GM21381 (cell line): ENCODE measurements at regions not wholly inside any gene's neighbourhood (a gene's known extent, or its start where the extent isn't known, plus 50 kb on each side); places are given as distances from the start of the nearest gene placed in this dataset.
"Not testable (repeated sequence)": the region's sequence is repeated elsewhere in the genome, so short reads cannot be mapped to it uniquely, and the experiment has no call there.

Experiments
- ATAC-seq: cut with Tn5 transposase; IDR thresholded peaks from one replicate; pipeline ENCODE4 v1.9.1; 2021; ENCODE audit warnings: mild to moderate bottlenecking, moderate library complexity; ENCODE audit not compliant: unreplicated experiment

DNA sequence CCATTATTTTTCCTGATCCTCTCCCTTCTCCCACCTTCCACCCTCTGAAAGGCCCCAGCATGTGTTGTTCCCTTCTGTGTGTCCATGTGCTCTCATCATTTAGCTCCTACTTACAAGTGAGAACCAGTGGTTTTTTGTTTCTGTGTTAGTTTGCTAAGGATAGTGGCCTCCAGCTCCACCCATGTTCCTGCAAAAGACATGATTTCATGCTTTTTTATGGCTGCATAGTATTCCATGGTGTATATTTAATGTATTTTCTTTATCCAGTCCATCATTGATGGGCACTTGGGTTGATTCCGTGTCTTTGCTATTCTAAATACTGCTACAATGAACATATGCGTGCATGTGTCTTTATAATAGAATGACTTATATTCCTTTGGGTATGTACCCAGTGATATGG is 89.4 kb upstream of the C1orf174 start:
- no peak for ATAC-seq

DNA sequence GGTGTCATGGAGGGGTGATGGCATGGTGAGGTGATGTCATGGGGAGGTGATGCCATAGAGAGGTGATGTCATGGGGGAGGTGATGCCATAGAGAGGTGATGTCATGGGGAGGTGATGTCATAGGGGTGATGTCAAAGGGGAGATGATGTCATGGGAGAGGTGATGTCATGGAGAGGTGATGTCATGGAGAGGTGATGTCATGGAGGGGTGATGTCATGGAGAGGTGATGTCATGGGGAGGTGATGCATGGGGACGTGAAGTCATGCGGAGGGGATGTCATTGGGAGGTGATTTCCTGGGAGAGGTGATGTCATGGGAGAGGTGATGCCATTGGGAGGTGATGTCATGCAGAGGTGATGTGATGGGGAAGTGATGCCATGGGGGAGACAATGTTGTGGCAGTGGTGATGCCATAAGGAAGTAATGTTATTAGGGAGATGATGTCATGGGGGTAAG is 92.1 kb upstream of the C1orf174 start:
- no peak for ATAC-seq

DNA sequence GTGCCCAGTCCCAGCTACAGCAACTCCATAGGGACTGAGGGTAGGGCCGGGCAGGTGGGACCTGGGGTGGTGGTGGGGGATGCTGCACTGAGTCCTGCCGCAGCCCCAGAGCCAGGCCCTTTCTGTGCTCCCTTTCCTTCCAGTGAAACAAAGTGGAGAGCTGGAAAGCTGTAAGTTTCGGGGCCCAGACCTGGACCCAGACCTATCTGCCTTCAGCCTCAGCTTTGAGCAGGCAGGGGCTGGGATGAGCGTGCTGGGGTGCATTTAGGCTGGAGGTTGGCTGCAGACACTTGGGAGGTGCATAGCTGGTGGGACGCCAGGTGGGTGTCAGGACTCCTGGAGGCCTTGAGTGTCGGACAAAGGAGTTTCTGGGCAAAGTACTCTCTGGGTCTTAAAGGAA is 92.7 kb upstream of the C1orf174 start:
- ATAC-seq, result no peak

DNA sequence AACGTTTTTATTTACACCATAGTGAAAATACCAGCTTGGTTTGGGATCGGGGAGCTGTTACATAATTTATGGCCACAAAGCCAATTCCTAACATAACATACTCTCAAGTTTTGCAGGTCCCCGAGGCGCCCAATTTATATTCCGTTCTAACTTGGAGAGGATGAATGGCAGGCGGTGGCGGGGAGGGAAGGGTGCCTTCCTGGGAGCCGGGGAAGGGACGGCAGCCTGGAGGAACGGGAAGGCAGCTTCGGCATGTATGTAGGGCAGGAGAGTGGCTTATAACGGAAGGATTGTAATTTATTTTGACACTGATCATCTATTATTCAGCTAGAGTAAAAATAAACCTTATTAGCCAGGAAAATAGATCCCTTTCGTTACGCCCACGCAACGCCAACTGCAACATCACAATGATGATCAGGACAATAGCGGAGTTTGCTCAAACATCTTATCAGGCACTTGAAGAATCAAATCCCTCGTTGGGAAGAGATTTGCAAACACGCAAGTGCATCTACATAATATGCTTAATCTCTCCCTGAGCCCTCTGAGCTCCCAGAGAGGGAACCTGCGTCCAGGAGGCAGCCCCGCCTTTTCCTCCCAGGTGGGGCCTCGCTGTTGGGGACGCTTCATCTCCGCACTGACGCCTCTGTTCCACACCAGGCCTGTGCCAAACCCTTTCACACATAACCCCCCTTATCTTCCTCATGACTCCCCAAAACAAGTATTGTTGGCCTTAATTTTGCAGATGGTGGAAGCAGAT is 93.7 kb upstream of the C1orf174 start:
- no peak for ATAC-seq

DNA sequence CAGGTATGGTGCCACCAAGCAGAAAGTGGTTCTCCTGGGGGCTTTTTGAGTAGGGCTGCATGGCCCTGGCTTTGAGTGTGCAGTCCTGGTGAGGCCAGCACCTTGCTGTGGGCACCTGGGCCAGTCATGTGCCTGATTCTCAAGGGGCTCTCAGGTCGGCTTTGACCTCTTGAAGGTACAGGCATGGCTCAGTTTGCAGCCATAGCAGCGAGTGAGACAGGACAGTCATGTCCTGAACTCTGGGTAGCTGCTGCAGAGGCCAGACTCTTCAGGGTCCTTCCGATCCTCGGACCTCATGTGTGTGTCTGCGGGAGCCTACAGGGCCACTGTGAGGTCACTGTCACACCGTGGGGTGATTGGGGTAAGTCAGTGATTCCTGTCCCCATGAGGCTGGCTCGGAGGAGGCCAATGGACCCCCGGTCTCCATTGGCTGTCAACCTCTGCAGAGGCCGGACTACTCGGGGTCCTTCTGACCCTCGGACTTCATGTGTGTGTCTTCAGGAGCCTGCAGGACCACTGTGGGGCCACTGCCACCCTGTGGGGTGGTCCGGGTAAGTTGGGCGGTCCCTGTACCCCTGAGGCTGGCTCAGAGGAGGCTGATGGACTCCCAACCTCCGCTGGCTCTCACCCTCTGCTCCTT is 95.2 kb upstream of the C1orf174 start:
- no peak for ATAC-seq

DNA sequence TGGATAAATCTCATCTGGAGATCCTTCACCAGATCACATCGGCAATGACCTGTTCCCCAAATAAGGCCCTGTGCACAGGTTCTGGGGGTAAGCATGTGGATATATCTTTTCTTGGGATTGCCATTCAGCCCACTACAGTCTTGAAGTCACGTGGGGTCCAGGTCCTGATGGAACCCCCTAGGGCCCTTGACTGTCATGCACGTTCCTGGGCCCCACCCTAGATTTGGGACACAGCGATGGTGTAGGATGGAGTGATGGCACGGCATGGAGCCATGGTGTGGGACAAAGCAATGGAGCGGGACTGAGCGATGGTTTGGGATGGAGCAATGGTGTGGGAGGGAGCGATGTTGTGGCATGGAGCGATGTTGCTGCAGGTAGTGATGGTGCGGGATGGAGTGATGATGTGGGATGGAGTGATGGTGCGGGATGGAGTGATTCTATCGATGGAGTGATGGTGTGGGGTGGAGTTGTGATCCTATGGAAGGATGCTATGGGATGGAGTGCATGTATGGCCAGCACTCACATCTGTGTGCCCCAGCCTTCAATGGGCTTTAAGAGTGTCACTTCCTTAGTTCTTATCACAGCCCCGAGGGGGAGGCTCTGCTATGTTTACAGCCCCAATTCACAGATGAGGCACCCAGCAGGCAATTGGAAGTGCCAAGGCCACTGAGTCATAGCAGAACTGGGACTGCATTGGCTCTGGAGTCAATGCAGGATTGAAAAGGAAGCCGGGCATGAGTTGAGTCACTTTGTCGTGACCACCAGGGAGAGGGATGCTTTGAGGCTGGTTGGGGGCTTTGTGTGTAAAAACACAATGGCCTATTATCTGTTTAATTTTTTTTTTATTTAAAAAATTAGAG is 97.0 kb upstream of the C1orf174 start:
- ATAC-seq, result no peak

DNA sequence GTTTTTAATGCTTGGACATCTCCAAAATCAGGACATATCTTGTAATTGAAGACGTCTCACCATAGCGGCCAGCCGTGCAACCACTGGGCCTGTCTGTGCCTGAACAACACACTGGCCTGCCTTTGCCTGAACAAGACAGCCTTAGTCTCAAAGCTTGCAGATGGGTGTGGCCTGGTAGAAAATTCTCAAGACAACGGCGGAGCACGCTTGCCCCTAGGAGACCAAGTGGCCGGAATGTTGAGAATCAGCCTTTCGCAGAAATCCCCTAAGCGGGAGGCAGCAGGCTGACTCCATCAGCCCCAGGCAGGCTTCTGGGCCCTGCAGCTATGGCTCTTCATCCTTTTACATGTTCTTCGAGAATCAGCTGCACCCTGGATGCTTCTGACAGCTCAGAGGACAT is 98.0 kb upstream of the C1orf174 start:
- no peak for ATAC-seq

DNA sequence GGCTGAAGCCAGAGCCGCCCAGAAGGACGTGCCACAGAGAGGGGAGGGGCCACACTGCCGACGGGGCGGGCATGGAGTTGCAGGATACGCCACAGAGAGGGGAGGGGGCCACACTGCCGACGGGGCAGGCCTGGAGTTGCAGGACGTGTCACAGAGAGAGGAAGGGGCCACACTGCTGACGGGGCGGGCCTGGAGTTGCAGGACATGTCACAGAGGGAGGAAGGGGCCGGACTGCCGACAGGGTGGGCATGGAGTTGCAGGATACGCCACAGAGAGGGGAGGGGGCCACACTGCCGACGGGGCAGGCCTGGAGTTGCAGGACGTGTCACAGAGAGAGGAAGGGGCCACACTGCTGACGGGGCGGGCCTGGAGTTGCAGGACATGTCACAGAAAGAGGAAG is 99.4 kb upstream of the C1orf174 start:
- not testable (repeated sequence) for ATAC-seq

DNA sequence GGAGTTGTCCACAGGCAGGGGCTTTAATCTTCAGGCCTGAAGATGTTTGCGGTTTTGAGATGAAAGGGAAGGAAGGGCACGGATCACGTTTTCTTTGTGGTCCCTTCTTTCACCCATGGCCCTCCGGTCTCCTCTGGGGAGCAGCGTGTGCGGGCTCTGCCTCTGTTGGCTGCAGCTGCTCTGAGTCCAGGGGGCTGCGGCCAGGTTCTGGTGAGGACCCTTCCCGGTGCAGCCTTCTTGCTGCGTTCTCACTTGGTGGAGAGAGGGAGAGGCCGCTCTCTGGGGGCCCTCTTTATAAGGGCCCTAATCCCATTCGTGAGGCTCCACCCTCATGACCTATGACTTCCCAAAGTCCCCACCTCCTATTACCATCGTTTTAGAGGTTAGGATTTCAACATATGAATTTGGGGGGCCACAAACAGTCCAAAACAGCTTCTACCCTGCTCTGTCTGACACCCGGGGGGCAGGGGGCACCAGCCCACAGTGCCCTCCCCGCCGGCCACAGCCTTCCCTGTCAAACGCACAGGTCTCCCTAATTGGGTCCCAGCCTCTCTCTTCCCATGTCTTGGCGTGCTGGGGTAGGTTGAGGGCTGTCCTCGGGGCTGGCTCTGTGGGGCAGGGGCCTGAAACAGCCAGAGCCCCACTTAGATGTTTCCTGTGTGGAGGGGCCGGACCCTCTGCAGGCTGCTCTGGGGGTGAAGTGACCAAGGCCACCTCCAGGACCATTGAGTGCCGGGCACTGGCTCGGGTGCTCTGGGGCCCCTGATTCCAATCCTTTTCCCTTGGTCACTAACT is 100.1 kb upstream of the C1orf174 start:
- ATAC-seq, result no peak

DNA sequence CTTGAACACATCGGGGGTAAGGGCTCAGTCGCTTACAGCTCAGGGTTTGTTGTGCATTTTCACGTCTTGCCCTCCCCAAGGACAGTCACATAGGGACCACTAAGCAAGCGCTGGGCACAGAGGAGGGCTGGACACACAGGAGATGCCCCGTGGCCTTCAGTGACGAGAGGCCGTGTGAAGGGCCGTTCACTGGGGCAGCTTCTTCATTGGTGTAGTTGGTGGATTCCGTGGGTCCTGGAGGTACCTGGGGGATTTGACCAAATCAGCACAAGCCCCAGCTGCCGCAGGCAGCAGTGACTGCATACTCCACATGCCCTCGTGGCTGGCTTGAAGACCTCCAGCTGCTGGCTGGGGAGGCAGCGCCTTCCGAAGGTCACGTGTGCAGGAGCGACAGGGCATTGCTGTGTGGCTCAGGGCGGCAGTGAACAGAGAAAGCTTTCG is 100.8 kb upstream of the C1orf174 start:
- no peak for ATAC-seq

DNA sequence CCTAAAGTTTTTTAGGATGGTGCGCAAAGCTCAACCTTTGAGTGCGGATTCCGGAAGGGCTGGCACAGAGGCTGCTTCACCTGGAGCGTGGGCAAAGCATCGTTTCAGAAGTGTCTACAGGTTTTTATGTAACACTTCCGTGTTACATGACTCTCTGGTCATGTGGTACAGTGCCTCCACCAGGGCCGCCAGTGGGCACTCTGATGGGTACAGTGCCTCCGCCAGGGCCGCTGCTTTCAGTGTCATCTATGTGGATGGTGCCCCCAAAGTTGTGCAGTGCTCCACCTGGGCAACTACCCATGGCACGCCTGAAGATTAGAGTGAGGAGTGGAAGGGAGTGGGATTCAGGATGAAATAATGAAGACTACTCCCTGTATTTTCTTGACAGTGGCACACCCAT is 101.4 kb upstream of the C1orf174 start:
- ATAC-seq, result no peak

DNA sequence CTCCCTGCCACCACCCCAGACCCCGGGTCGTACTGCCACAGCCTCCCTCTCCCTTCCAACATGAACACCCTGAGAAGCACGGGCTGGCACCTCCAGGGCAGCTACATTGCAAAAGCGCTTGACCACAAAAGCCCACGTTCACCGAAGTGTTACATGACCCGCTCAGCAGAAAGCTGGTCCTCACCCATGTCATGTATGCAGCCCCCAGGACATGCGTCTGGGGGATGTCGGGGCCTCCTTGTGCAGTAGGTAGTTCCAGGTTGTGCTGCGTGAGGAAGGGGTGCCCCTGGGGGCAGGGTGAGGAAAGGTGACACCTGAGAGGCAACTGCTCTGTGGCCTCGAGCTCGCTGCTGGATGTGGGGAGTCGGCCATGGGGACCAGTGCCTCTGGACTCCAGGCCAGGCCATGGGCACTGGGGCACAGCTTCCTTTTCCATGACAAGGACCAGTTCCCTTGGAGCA is 102.0 kb upstream of the C1orf174 start:
- ATAC-seq, result no peak

DNA sequence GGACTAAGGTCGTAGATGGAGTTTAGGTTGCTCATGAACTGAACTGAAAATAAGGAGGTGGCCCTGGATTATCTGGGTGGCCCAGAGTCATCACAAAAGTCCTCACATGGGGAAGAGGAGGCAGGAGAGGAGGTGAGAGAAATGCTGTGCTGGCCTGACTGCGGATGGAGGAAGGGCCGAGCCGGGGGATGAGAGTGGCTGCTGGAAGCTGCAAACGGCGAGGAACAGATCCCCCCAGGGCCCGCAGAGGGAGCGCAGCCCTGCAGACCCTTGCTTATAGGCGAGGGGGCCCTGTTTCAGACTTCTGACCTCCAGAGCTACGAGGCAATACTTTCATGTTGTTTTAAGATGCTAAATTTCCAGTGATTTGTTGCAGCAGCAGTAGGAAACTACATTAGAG is 102.7 kb upstream of the C1orf174 start:
- ATAC-seq, result no peak

DNA sequence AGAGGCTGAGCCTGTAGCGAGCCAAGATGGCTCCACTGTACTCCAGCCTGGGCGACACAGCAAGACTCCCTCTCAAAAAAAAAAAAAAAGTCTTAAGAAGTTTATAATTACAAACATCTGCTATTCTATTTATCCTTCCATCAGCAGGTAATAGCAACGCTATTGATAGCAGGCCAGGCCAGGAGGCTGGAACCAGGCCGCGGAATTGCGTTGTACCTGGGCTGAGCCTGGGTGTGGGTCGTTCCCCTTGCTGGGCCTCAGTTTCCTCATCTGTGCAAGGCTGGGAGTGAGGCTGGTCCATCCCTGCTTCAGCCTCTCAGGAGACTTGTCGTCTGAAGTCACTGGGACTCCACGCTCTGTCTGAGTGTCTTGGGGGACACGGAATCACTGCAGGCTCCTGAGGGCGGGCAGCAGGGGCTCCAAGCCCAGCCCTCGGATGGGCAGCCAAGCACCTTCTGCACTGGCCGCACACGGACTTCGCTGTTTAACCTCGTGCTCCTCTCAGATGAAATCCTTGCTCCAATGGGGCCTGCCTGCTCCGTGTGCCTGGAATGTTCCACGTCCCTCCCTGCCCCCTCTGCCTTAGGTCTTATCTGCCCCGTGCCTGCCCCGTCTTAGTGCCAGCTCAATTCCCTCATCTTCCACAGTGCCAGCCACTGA is 103.9 kb upstream of the C1orf174 start:
- ATAC-seq, result no peak

DNA sequence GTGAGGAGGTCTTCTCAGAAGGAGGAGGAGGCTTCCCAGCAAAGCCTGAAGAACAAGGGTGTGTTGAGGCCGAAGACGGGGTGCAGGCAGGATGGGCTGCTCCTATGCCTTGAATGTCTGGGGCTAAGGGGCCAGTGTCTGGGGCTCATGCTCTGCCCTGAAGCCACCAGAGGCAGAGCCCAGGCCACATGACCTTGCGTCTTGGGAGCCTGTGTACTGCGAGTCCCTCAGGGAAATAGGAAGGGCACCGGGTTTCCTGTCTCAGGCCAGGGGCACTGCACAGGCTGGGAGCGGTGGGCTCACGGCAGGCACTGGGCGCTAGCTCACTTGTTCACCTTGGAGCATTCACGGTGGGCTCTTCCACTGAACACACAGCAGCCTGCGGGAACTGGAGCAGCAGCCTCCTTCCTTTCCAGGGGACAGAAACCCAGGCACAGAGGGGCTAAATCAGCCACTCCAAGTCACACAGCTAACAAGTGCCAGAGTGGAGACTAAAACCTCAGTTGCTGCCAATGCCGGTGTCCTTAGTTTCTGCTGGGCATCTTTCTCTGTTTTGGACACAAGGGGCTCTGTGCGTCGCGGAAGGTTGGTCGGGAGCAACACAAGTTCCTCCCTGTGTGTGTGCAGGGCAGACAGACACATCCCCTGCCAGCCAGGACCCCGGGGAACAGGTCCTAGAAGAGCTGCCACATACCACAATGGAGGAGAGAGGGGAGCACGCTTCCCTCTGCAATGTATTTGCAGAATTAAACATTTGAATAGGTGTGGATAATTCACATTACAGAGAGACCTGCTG is 104.8 kb upstream of the C1orf174 start:
- no peak for ATAC-seq

DNA sequence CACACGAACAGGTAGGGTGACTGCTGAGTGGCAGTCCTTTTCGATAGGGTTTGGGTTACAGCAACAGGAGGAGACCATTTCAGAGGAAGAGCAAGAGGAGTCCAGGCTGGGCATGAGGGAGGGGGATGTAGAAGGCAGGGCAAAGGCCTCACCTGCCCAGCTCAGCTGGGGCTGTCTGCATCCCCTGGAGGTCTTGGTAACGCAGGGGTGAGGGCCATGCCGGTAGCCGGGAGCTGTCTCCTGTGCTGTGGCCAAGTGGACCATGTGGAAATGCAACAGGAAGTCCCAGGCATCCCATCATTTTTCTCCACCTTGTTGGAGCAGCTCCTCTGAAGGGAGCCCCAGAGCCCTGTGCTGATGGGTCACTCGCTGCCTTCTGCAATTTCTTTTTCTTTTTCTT is 105.4 kb upstream of the C1orf174 start:
- ATAC-seq, result no peak

DNA sequence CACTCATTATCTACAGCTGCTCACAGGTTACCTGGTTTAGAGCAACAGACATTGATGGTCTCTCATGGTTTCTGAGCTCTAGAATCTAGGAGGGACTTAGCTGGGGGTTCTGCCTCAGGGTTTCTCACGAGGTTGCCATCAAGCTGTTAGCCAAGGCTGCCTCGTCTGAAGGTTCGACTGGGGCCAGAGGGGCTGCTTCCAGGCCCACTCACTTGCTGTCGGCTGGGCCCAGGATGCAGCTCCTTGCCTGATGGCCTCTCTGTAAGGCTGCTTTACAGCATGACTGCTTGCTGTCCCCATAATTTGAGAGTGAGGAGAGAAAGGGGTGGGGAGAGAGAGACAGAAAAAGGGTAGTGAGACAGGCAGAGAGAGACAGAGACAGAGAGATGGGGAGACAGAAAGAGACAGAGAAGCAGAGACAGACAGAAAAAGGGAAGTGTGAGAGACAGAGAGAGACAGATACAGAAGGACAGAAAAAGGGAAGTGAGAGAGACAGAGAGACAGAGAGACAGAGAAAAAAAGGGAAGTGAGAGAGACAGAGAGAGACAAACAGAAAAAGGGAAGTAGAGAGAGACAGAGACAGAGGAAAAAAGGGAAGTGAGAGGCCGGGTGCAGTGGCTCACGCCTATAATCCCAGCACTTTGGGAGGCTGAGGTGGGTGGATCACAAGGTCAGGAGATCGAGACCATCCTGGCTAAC is 106.8 kb upstream of the C1orf174 start:
- no peak for ATAC-seq

DNA sequence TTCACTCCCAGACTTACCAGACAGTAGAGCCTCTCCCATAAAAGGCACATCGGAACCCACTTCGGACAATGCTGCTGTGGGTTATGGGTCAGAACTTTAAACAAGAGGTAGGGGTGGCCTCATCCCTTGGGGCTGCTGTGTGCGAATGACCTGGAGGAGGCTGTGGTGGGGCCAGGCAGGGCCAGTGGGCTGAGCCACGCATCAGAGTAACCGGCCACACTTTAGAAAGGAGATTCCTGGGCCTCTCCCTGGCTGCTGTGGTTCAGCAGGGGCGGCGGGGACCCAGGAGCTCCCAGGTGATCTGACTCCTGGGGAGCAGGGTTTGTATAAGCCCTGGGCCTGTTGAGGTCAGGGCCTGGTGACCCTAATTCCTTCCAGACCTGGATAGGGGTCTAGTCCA is 110.2 kb upstream of the C1orf174 start:
- no peak for ATAC-seq
